ENCODE measurements at regions not wholly inside any gene's neighbourhood (a gene's known extent, or its start where the extent isn't known, plus 50 kb on each side); places are given as distances from the start of the nearest gene placed in this dataset.
"Not testable (repeated sequence)": the region's sequence is repeated elsewhere in the genome, so short reads cannot be mapped to it uniquely, and the experiment has no call there.

DNA sequence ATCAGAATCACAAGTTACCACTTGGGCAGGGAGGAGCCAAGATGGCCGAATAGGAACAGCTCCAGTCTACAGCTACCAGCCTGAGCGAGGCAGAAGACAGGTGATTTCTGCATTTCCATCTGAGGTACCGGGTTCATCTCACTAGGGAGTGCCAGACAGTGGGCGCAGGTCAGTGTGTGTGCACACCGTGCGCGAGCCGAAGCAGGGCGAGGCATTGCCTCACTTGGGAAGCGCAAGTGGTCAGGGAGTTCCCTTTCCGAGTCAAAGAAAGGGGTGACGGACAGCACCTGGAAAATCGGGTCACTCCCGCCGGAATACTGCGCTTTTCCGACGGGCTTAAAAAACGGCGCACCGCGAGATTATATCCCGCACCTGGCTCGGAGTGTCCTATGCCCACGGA is 99.8 kb upstream of the PBX1 start:
- H3K36me3 Mint-ChIP-seq; H3K27ac Mint-ChIP-seq; H3K9me3 Mint-ChIP-seq; H3K4me3 Mint-ChIP-seq; CTCF ChIA-PET; H3K4me1 Mint-ChIP-seq (ENCODE audit: low read depth); H3K27me3 Mint-ChIP-seq; DNase-seq; POLR2A ChIA-PET; intact Hi-C loops (cut with micrococcal nuclease): not testable (repeated sequence)

DNA sequence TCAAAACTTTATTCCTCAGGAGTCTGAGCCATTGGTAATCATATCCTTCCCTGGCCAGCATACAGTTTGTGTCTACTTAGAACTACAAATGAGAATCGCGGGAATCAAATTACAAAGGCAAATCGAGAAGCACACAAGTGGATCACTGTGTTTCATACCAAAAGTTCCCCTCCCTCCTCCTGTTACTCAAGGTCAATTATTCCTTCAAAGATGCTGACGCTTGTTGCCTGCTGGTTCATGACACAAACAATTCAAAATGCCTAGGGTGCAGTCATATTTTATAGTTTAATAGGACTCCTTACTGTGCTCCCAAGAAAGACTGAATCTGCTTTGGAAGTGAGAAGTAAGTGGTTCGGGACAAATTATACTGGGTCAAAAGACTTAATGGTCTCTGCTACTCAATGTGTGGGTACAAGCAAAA is 93.0 kb upstream of the PBX1 start:
- H3K27me3 Mint-ChIP-seq: no peaks in the 10 kb centered on the region
- H3K4me3 Mint-ChIP-seq: no peak overlapping the region
- ChIA-PET POLR2A (no interaction called here), CTCF (no interaction called here)
- intact Hi-C loops (cut with micrococcal nuclease): no loop called here
- peaks cover 10% of the 10 kb centered on the region for H3K9me3 Mint-ChIP-seq
- no peak overlapping the region for H3K27ac Mint-ChIP-seq
- no peaks in the 10 kb centered on the region for H3K36me3 Mint-ChIP-seq
- H3K4me1 Mint-ChIP-seq (ENCODE audit: low read depth): no peaks in the 10 kb centered on the region
- no peak for DNase-seq

DNA sequence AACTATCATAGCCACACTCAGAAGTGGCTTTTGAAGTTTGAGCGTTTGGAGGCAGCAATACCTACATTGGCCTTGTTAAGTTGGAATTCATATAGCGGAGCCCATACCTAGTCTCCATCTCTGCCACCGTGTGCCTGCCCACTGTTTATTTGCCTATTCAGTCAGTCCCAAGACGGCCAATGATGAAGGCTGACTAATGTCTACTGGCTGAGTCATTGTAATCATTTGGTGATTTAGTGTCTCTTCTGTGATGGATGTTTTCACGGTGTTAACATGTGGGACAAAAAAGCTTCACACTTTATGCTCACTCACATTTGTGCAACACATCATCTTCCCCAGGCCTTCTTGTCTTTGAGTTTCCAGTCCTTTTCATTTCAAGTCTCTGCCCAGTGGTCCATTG is 92.6 kb upstream of the PBX1 start:
- Mint-ChIP-seq H3K4me3 (no peak overlapping the region), H3K9me3 (peaks cover 10% of the 10 kb centered on the region), H3K27ac (no peak overlapping the region), H3K27me3 (no peaks in the 10 kb centered on the region), H3K4me1 (ENCODE audit: low read depth) (no peaks in the 10 kb centered on the region), H3K36me3 (no peaks in the 10 kb centered on the region)
- ChIA-PET CTCF (no interaction called here), POLR2A (no interaction called here)
- intact Hi-C loops (cut with micrococcal nuclease): no loop called here
- DNase-seq: no peak

DNA sequence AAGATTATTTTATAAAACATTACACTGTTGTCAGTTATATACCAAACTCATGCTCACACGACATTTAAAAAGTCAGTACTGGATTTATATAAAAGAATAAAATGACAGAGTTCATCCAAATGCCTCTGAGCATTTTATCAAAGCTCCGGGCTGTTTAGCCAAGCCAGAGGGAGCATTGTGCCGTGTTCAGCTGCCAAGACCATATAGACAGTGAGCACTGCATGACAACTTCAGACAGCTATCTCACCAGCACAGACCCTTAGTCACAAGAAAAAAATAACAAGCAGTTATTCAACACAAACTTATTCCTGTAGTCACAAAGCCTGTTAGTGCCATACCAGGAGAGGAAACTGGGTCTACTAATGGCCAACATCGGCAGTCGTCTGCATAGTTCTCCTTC is 88.0 kb upstream of the PBX1 start:
- Mint-ChIP-seq H3K9me3 (peaks cover 5% of the 10 kb centered on the region), H3K4me3 (no peak overlapping the region), H3K27me3 (no peaks in the 10 kb centered on the region), H3K27ac (no peak overlapping the region), H3K4me1 (ENCODE audit: low read depth) (no peaks in the 10 kb centered on the region), H3K36me3 (no peaks in the 10 kb centered on the region)
- intact Hi-C loops (cut with micrococcal nuclease): no loop called here
- ChIA-PET POLR2A (no interaction called here), CTCF (no interaction called here)
- no peak for DNase-seq

DNA sequence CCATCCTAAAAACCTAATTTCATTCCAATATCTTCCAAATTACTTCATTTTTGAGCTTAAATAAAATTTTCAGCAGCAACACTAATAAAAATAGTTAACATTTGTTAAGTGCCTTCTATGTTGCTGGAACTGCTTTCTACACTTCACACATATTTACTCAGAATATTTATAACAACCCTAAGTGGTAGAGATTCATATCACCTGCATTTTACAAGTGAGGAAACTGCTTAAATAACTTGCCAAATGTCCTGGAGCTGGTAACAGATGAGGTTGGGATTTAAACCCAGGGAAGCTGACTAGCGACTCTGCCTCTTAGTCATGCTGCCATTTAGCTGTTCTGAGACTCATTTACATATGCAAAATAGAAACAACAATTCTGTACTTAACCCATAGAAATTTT is 86.1 kb upstream of the PBX1 start:
- Mint-ChIP-seq H3K9me3 (peaks cover 3% of the 10 kb centered on the region), H3K27me3 (no peaks in the 10 kb centered on the region), H3K27ac (no peak overlapping the region), H3K4me1 (ENCODE audit: low read depth) (no peaks in the 10 kb centered on the region), H3K4me3 (no peak overlapping the region), H3K36me3 (no peaks in the 10 kb centered on the region)
- ChIA-PET POLR2A (no interaction called here), CTCF (no interaction called here)
- DNase-seq: no peak
- intact Hi-C loops (cut with micrococcal nuclease): no loop called here

DNA sequence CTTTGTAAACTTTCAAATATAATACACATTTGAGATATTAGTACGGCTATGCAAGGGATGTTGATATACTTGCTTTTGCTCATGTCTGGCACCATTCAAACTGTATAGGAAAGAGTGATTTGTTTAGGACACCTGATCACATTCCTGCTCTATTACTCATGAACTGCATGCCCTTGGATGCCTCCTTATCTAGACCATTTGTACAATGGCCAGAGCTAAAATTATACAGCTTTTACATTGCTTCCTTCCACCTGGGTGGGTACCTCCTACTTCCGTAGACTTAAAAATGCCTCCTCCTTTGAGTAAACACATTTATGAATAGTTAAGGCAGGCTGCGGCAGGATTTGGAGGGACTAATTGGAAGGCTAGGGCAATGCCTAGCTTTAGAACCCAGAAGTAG is 85.4 kb upstream of the PBX1 start:
- DNase-seq: no peak
- Mint-ChIP-seq H3K4me1 (ENCODE audit: low read depth) (no peaks in the 10 kb centered on the region), H3K9me3 (peaks cover 3% of the 10 kb centered on the region), H3K36me3 (no peaks in the 10 kb centered on the region), H3K27me3 (no peaks in the 10 kb centered on the region), H3K27ac (no peak overlapping the region), H3K4me3 (no peak overlapping the region)
- ChIA-PET CTCF (no interaction called here), POLR2A (no interaction called here)
- intact Hi-C loops (cut with micrococcal nuclease): no loop called here

DNA sequence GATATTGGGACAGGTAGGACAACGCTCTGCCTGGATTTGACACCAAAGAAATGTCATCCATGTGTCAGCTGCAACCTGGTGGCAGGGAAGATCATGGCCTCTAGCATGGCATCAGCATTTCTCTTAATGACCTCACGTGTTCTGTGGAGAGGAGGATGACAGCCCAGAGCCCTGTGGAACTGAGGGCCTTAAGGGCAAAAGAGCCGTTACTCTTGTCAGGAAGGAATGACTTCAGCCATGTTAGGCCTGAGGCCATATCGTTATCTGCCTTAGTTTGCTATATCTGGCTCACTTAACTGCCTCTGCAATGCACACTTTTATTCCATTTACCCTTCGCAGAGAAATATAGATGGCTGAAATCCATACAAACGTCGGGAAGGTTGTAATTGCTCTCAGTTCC is 83.2 kb upstream of the PBX1 start:
- H3K36me3 Mint-ChIP-seq: no peaks in the 10 kb centered on the region
- CTCF ChIA-PET: no interaction called here
- intact Hi-C loops (cut with micrococcal nuclease): no loop called here
- H3K27ac Mint-ChIP-seq: no peak overlapping the region
- no peaks in the 10 kb centered on the region for H3K27me3 Mint-ChIP-seq
- no peak overlapping the region for H3K4me3 Mint-ChIP-seq
- POLR2A ChIA-PET: no interaction called here
- H3K4me1 Mint-ChIP-seq (ENCODE audit: low read depth): no peaks in the 10 kb centered on the region
- DNase-seq: no peak
- no peaks in the 10 kb centered on the region for H3K9me3 Mint-ChIP-seq

DNA sequence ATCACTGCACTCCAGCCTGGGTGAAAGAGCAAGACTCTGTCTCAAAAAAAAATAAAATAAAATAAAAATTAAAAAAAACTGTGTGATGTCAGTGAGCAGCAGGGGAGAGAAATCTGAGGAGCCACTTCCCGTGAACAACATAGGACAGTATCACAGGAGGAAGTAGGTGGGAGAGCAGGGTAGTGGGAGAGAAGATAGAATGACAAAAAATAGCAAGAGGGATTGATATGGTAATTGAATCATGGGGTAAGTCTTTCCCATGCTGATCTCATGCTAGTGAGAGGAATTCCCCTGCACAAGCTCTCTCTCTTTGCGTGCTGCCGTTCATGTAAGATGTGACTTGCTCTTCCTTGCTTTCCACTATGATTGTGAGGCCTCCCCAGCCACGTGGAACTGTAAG is 81.6 kb upstream of the PBX1 start:
- Mint-ChIP-seq H3K4me1 (ENCODE audit: low read depth) (no peaks in the 10 kb centered on the region), H3K27ac (no peak overlapping the region), H3K36me3 (no peaks in the 10 kb centered on the region), H3K27me3 (no peaks in the 10 kb centered on the region), H3K9me3 (no peaks in the 10 kb centered on the region), H3K4me3 (no peak overlapping the region)
- intact Hi-C loops (cut with micrococcal nuclease): no loop called here
- ChIA-PET POLR2A (no interaction called here), CTCF (no interaction called here)
- no peak for DNase-seq

DNA sequence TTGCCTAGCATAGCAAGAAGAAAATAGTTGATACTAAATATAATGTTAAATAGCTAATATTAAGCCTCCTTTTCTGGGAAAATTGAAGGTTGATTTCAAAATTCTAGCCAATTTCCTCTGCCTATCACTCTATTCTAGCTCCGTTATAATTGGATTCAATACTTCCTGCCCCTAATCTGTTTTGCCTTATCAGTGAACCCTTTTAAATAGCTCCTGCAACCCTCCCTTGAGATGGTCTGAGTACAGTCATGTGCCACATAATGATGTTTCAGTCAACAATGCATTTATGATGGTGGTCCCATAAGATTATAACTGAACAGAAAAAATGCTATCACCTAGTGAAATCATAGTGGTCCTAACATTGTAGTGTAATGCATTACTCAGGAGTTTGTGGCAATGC is 79.7 kb upstream of the PBX1 start:
- Mint-ChIP-seq H3K27ac (no peak overlapping the region), H3K9me3 (no peaks in the 10 kb centered on the region), H3K27me3 (no peaks in the 10 kb centered on the region), H3K36me3 (no peaks in the 10 kb centered on the region), H3K4me3 (no peak overlapping the region), H3K4me1 (ENCODE audit: low read depth) (no peaks in the 10 kb centered on the region)
- intact Hi-C loops (cut with micrococcal nuclease): no loop called here
- CTCF ChIA-PET: no interaction called here
- POLR2A ChIA-PET: no interaction called here
- DNase-seq: no peak

DNA sequence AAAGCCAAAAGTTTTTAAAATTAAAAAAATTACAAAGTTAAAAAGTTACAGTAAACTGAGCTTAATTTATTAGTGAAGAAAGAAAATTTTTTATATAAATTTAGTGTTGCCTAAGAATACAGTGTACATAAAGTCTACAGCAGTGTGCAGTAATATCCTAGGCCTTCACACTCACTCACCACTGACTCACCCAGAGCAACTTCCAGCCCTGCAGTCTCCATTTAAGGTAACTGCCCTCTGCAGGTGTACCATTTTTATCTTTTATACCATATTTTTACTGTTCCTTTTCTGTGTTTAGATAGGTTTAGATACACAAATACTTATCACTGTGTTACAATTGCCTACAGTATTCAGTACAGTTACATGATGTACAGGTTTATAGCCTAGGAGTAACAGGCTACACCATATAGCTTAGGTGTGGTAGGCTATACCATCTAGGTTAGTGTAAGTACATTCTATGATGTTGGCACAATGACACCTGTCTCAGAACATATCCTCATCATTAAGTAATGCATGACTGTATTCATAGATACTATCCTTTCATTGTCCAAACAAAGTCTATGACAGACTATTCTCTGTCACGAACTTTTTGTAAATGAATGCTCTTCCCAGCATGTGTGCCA is 78.6 kb upstream of the PBX1 start:
- Mint-ChIP-seq H3K27me3 (no peaks in the 10 kb centered on the region), H3K4me3 (no peak overlapping the region), H3K36me3 (no peaks in the 10 kb centered on the region), H3K4me1 (ENCODE audit: low read depth) (no peaks in the 10 kb centered on the region), H3K9me3 (no peaks in the 10 kb centered on the region), H3K27ac (no peak overlapping the region)
- ChIA-PET POLR2A (no interaction called here), CTCF (no interaction called here)
- no peak for DNase-seq
- intact Hi-C loops (cut with micrococcal nuclease): no loop called here

DNA sequence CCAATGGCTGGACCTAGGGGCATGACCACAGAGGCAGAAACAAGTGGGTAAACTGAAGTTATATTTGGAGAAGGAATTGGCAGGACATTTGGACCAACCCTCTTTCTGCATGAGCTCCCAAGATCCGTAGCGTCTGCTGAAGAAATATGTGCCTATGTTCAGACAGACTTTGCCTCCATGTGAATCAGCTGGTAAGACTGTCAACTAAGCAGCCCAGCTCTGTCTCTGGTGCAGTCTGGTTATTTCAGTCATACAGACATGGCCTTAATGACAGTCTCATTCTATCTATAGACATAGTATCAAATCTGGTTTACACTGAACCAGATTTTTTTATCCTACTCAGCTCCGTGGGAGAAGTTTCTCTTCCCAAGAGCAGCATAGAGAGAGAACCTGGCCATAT is 63.1 kb upstream of the PBX1 start:
- Mint-ChIP-seq H3K9me3 (peaks cover 9% of the 10 kb centered on the region), H3K36me3 (no peaks in the 10 kb centered on the region), H3K4me3 (no peak overlapping the region), H3K4me1 (ENCODE audit: low read depth) (no peaks in the 10 kb centered on the region), H3K27ac (no peak overlapping the region), H3K27me3 (peaks cover 2% of the 10 kb centered on the region)
- CTCF ChIA-PET: no interaction called here
- DNase-seq: no peak
- POLR2A ChIA-PET: no interaction called here
- intact Hi-C loops (cut with micrococcal nuclease): no loop called here

DNA sequence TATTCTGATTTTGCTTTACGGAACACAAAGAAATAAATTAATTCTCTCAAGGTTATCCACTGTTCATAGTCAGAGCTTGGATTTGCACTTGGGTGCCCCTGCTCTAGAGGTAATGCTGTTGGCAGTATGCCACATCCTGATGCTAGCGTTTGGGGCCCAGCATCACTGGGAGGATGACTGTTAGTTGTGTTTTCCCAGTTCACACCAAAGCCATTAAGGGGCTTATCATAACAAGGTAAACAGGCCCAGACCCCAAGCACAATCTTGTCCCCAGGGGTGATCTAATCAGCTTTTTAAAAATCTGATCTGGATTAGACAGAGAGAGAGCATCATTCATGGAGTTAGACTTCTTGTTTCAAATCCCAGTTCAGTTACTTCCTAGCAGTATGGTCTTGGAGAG is 60.2 kb upstream of the PBX1 start:
- Mint-ChIP-seq H3K9me3 (peaks cover 28% of the 10 kb centered on the region), H3K4me1 (ENCODE audit: low read depth) (no peaks in the 10 kb centered on the region), H3K27me3 (no peaks in the 10 kb centered on the region), H3K36me3 (no peaks in the 10 kb centered on the region), H3K27ac (no peak overlapping the region), H3K4me3 (no peak overlapping the region)
- DNase-seq: no peak
- CTCF ChIA-PET: no interaction called here
- intact Hi-C loops (cut with micrococcal nuclease): no loop called here
- POLR2A ChIA-PET: no interaction called here

DNA sequence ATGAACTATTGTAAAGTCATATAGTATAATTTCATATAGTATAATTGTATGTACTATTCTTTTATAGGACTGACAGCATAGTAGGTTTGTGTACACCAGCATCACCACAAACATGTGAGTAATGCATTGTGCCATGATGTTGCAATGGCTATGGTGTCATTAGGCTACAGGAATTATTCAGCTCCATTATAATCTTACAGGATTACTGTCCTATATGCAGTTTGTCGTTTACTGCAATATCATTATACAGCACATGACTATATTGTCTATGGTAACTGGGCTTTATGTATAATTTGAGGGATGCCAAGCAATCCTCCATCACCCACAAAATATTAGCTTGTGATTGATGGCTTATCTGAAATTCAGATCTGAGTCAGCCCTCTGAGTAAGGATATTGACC is 54.2 kb upstream of the PBX1 start:
- Mint-ChIP-seq H3K27ac (no peak overlapping the region), H3K4me1 (ENCODE audit: low read depth) (no peaks in the 10 kb centered on the region), H3K4me3 (no peak overlapping the region), H3K36me3 (no peaks in the 10 kb centered on the region), H3K27me3 (no peaks in the 10 kb centered on the region), H3K9me3 (peaks cover 19% of the 10 kb centered on the region)
- ChIA-PET POLR2A (no interaction called here), CTCF (no interaction called here)
- DNase-seq: no peak
- intact Hi-C loops (cut with micrococcal nuclease): no loop called here

All from activated CD4-positive, alpha-beta memory T cell treated with anti-CD3 and anti-CD28 coated beads for 36 hours (primary cell).